Ishikawa (cell line): ENCODE measurements at regions not wholly inside any gene's neighbourhood (a gene's known extent, or its start where the extent isn't known, plus 50 kb on each side); places are given as distances from the start of the nearest gene placed in this dataset.

Experiments
- CEBPB ChIP-seq: IDR thresholded peaks from 2 replicates; pipeline ENCODE4 v1.6.1; 2012
- CREB1 ChIP-seq: IDR thresholded peaks from 2 replicates; pipeline ENCODE4 v1.6.1; 2012; ENCODE audit warnings: low read depth
- EGR1 ChIP-seq: IDR thresholded peaks from 2 replicates; pipeline ENCODE4 v1.6.1; 2012
- EP300 ChIP-seq: IDR thresholded peaks from 2 replicates; pipeline ENCODE4 v1.6.1; 2012; ENCODE audit warnings: borderline replicate concordance
- FOXM1 ChIP-seq: IDR thresholded peaks from 2 replicates; pipeline ENCODE4 v1.6.1; 2012; ENCODE audit warnings: low read depth, borderline replicate concordance
- NFIC ChIP-seq: IDR thresholded peaks from 2 replicates; pipeline ENCODE4 v1.6.1; 2012
- RAD21 ChIP-seq: IDR thresholded peaks from 2 replicates; pipeline ENCODE4 v1.6.1; 2012; ENCODE audit warnings: low read depth
- TAF1 ChIP-seq: IDR thresholded peaks from 2 replicates; pipeline ENCODE4 v1.6.1; 2012; ENCODE audit warnings: low read depth, mild to moderate bottlenecking
- TCF12 ChIP-seq: IDR thresholded peaks from 2 replicates; pipeline ENCODE4 v1.6.1; 2012; ENCODE audit warnings: low read depth
- TEAD4 ChIP-seq: IDR thresholded peaks from 2 replicates; pipeline ENCODE4 v1.6.1; 2012
- YY1 ChIP-seq: IDR thresholded peaks from 2 replicates; pipeline ENCODE4 v1.6.1; 2012; ENCODE audit warnings: low read depth
- ZBTB7A ChIP-seq: IDR thresholded peaks from 2 replicates; pipeline ENCODE4 v1.6.1; 2012; ENCODE audit warnings: low read depth
- TF ChIP-seq, protein P1 (sequence below): IDR thresholded peaks from 2 replicates; pipeline ENCODE4 v1.6.1; 2012; ENCODE audit warnings: low read depth, mild to moderate bottlenecking
- TF ChIP-seq, protein P2 (sequence below): IDR thresholded peaks from 2 replicates; pipeline ENCODE4 v1.6.1; 2012
- TF ChIP-seq, protein P3 (sequence below): IDR thresholded peaks from 2 replicates; pipeline ENCODE4 v1.6.1; 2012

DNA sequence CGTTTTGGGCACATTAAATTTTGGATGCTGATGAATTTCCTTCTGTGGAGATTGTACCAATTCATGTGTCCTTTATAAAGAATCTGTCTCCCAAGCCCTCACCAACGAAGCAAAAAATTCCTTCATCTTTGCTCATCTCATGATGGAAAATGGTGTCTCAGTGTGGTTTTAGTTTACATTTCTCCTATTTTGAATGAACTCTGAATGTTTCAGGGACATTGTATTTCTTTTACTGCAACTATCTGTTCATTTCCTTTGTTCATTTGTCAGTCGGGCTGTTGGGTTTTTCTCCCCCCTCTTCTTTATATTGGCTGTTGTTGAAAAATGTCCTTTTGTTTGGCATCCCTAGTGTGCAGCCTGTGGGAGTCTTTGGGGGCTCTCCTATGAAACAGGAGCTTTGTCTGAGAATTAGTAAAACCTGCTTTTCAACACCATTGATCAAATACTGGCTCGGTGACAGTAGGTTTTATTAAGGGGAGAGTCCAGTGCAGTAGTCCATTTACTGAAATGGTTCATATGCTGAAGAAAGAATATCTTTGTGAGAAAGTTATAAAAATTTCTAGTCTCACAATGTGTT is 91.3 kb upstream of the C1QTNF9B start:
- TF ChIP-seq EGR1 (no peak), RAD21 (no peak), CEBPB (no peak), TEAD4 (no peak), TCF12 (no peak), CREB1 (no peak), YY1 (no peak), ZBTB7A (no peak), EP300 (no peak), NFIC (no peak), TAF1 (no peak)
- TF ChIP-seq, protein P1, sequence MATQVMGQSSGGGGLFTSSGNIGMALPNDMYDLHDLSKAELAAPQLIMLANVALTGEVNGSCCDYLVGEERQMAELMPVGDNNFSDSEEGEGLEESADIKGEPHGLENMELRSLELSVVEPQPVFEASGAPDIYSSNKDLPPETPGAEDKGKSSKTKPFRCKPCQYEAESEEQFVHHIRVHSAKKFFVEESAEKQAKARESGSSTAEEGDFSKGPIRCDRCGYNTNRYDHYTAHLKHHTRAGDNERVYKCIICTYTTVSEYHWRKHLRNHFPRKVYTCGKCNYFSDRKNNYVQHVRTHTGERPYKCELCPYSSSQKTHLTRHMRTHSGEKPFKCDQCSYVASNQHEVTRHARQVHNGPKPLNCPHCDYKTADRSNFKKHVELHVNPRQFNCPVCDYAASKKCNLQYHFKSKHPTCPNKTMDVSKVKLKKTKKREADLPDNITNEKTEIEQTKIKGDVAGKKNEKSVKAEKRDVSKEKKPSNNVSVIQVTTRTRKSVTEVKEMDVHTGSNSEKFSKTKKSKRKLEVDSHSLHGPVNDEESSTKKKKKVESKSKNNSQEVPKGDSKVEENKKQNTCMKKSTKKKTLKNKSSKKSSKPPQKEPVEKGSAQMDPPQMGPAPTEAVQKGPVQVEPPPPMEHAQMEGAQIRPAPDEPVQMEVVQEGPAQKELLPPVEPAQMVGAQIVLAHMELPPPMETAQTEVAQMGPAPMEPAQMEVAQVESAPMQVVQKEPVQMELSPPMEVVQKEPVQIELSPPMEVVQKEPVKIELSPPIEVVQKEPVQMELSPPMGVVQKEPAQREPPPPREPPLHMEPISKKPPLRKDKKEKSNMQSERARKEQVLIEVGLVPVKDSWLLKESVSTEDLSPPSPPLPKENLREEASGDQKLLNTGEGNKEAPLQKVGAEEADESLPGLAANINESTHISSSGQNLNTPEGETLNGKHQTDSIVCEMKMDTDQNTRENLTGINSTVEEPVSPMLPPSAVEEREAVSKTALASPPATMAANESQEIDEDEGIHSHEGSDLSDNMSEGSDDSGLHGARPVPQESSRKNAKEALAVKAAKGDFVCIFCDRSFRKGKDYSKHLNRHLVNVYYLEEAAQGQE: no peak
- TF ChIP-seq, protein P2, sequence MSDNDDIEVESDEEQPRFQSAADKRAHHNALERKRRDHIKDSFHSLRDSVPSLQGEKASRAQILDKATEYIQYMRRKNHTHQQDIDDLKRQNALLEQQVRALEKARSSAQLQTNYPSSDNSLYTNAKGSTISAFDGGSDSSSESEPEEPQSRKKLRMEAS: no peak
- TF ChIP-seq, protein P3, sequence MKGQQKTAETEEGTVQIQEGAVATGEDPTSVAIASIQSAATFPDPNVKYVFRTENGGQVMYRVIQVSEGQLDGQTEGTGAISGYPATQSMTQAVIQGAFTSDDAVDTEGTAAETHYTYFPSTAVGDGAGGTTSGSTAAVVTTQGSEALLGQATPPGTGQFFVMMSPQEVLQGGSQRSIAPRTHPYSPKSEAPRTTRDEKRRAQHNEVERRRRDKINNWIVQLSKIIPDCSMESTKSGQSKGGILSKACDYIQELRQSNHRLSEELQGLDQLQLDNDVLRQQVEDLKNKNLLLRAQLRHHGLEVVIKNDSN: no peak

DNA sequence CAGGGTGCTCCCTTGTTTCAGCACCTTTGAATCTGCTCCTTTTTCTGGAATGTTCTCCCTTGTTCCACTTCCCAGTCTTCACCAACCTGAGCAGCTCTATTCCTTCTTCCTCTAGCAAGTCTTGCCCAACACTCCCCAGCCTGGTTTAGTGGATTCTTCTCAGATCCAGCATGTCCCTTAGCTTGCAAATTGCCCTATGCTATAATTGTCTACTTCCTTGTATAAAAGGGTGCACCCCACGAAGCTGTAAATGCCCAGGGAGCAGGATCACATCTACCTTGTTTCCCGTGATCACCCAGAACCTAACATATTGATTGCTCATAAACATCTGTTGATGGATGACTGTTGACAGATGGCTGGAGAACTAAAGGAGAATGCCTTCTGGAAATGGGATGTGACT is 93.2 kb upstream of the C1QTNF9B start:
- TF ChIP-seq, protein P3: no peak
- TF ChIP-seq EGR1: no peak
- TF ChIP-seq EP300: no peak
- no peak for TF ChIP-seq TEAD4
- no peak for TF ChIP-seq YY1
- TF ChIP-seq RAD21: no peak
- no peak for TF ChIP-seq TCF12

DNA sequence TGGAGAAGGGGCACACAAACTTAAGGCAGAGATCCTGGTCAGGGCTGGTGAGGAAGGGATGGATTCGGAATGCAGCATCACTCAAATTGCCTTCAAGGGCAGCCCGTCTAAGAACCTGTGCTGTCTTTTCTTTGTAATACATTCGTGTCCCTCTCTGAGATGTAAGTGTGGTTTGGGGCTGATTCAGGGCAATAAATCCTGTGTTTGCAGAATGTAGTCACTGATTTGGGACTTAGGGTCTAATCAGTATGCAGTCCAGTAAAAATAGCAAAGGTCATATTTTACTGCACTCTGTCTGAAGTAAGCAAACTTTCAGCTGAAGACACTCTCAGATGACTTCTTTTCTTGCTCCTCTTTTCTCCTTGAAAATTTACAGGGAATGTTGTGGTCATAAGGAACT is 93.8 kb upstream of the C1QTNF9B start:
- TF ChIP-seq, protein P1: no peak
- TF ChIP-seq, protein P3: no peak
- TF ChIP-seq CEBPB (no peak), ZBTB7A (no peak), YY1 (no peak), TEAD4 (no peak), NFIC (no peak), FOXM1 (no peak), EGR1 (no peak), EP300 (no peak)
- TF ChIP-seq, protein P2: no peak

DNA sequence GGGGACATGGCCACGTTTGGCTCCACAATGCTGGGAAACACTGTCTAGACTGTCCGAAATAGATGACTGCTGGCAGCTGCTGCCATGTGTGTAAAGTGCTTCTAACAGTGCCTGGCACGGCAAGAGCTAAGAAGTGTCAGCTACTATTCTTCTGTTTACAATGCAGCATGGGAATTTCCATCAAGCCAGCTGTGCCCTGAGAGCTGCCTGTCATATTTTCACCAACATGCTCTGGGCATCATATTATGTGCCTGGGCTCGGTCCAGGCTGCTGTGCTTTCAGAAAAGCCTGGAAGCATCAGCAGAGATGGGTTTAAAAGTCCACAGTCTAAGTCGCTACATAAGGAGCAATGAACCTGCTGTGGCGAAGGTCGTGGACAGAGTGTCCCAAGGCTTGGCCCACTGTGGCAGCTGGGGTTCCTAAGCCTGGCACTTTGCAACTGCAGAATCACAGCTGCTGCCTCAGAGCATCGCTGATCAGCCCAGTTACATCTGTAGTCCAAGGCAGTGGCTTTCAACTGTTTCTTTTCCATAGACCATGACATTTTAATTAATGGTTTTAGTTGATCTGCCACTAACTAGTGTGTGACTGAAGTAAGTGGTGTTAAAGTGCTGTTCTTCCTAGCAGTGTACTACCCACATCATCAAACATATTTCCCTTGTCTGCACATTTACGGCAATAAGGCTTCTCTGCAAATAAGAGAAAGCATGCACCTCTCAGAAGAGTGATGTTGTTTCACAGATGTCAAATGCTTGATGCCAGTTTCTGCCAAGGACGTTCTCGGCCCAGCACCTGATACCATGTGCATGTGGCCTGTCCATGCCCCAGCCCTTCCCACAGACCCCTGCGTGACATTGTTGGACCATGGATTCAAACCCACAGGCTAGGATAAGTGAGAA is 95.7 kb upstream of the C1QTNF9B start:
- TF ChIP-seq, protein P1: no peak
